MM.1S (cell line): ENCODE measurements at regions not wholly inside any gene's neighbourhood (a gene's known extent, or its start where the extent isn't known, plus 50 kb on each side); places are given as distances from the start of the nearest gene placed in this dataset.

Experiments used
- DNase-seq: peaks from one replicate; pipeline ENCODE4 v3.0.0-alpha.2; 2015
- H2AFZ ChIP-seq: fragments of 300-600 bp; sonication (generic); 2 replicates; pipeline ENCODE4 v1.6.0; 2016; ENCODE audit warnings: antibody characterized with exemption, low read length
- H3F3A ChIP-seq: fragments of 300-600 bp; sonication (generic); 2 replicates; pipeline ENCODE4 v1.6.1; 2016; ENCODE audit warnings: mild to moderate bottlenecking, antibody characterized with exemption, low read length, moderate library complexity, mixed read lengths; ENCODE audit not compliant: insufficient read depth
- H3K27ac ChIP-seq: fragments of 300-600 bp; sonication (generic); 2 replicates; pipeline ENCODE4 v1.5.1; 2016; ENCODE audit warnings: mild to moderate bottlenecking, low read length
- H3K27me3 ChIP-seq: fragments of 300-600 bp; sonication (generic); replicated peaks from 2 replicates; pipeline ENCODE4 v1.6.0; 2016; ENCODE audit warnings: low read length; ENCODE audit not compliant: insufficient read depth
- H3K36me3 ChIP-seq: fragments of 300-600 bp; sonication (generic); replicated peaks from 2 replicates; pipeline ENCODE4 v1.6.1; 2016; ENCODE audit warnings: mild to moderate bottlenecking, low read length, mixed read lengths; ENCODE audit not compliant: insufficient read depth
- H3K4me1 ChIP-seq: fragments of 300-600 bp; sonication (generic); 2 replicates; pipeline ENCODE4 v1.6.1; 2016; ENCODE audit warnings: low read length, mixed read lengths
- H3K4me2 ChIP-seq: fragments of 300-600 bp; sonication (generic); 2 replicates; pipeline ENCODE4 v1.6.0; 2016; ENCODE audit warnings: low read depth, low read length
- H3K4me3 ChIP-seq: fragments of 300-600 bp; sonication (generic); 2 replicates; pipeline ENCODE4 v1.5.1; 2016; ENCODE audit warnings: low read length, mixed read lengths
- H3K79me2 ChIP-seq: fragments of 300-600 bp; sonication (generic); 2 replicates; pipeline ENCODE4 v1.6.1; 2016; ENCODE audit warnings: mixed run types, low read length, mixed read lengths
- H3K9ac ChIP-seq: fragments of 300-600 bp; sonication (generic); 2 replicates; pipeline ENCODE4 v1.6.1; 2016; ENCODE audit warnings: low read length, mixed read lengths
- H3K9me2 ChIP-seq: fragments of 300-600 bp; sonication (generic); replicated peaks from 2 replicates; pipeline ENCODE4 v1.6.1; 2016; ENCODE audit warnings: mild to moderate bottlenecking, low read length, mixed read lengths; ENCODE audit not compliant: insufficient read depth
- H3K9me3 ChIP-seq: fragments of 300-600 bp; sonication (generic); replicated peaks from 2 replicates; pipeline ENCODE4 v1.6.1; 2016; ENCODE audit warnings: mild to moderate bottlenecking, low read length, mixed read lengths; ENCODE audit not compliant: insufficient read depth
- H4K20me1 ChIP-seq: fragments of 300-600 bp; sonication (generic); 2 replicates; pipeline ENCODE4 v1.6.1; 2016; ENCODE audit warnings: mild to moderate bottlenecking, low read length, moderate library complexity, mixed read lengths; ENCODE audit not compliant: insufficient read depth
- CTCF ChIP-seq: fragments of 300-600 bp; sonication (generic); IDR thresholded peaks from 2 replicates; pipeline ENCODE4 v1.5.1; 2016; ENCODE audit warnings: antibody characterized with exemption, low read length, mixed read lengths
- EZH2 ChIP-seq: fragments of 300-600 bp; sonication (generic); optimal IDR thresholded peaks from 2 replicates; pipeline ENCODE3; 2017; ENCODE audit warnings: low read depth, mild to moderate bottlenecking, antibody characterized with exemption, low read length, mixed read lengths
- EZH2phosphoT487 ChIP-seq: fragments of 300-600 bp; sonication (generic); IDR thresholded peaks from 2 replicates; pipeline ENCODE4 v1.6.1; 2018; ENCODE audit warnings: antibody characterized with exemption, low read length

GRCh38 chr4:186927624-186928023 is 204.0 kb upstream of the FAT1 start:
- Histone ChIP-seq H3K4me2 (no peak overlapping the region), H3K4me1 (no peaks in the 10 kb centered on the region), H3K9me2 (no peaks in the 10 kb centered on the region), H3K27ac (no peak overlapping the region), H3F3A (no peaks in the 10 kb centered on the region), H2AFZ (no peak overlapping the region), H3K36me3 (no peaks in the 10 kb centered on the region), H3K4me3 (no peak overlapping the region), H3K9me3 (no peaks in the 10 kb centered on the region), H4K20me1 (no peaks in the 10 kb centered on the region), H3K27me3 (no peaks in the 10 kb centered on the region), H3K79me2 (no peaks in the 10 kb centered on the region), H3K9ac (no peak overlapping the region)
- TF ChIP-seq EZH2phosphoT487 (no peak), EZH2 (no peak)
- no peak for DNase-seq

DNA sequence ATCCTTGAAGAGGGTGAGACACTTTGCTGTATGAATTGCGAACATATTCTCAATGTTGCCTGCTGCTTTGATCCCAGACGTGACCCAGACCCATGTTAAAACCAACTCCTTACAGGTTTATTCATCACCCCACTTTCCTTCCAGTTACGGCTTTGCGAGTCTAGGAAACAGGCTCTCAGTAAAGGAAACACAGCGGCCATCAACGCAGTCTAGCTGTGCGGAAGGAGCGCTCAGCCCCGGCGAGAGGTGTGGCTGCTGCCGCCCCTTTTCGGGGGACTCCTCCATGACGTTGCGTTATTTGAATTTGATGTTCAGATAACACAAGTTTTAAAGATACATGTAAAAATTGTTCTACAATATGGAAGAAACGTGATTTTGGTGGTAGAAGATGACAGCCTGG is 206.4 kb upstream of the FAT1 start:
- no peaks in the 10 kb centered on the region for H3K9me3 ChIP-seq
- H3K27ac ChIP-seq = no peak overlapping the region
- no peaks in the 10 kb centered on the region for H3K36me3 ChIP-seq
- no peak for TF ChIP-seq CTCF
- no peak for TF ChIP-seq EZH2
- no peak for TF ChIP-seq EZH2phosphoT487
- peaks cover 5% of the 10 kb centered on the region for H3K4me1 ChIP-seq
- H3K4me2 ChIP-seq = no peak overlapping the region
- no peaks in the 10 kb centered on the region for H3K79me2 ChIP-seq
- no peaks in the 10 kb centered on the region for H4K20me1 ChIP-seq
- H3K9ac ChIP-seq = no peak overlapping the region
- no peak for DNase-seq
- H3K27me3 ChIP-seq = no peaks in the 10 kb centered on the region
- H2AFZ ChIP-seq = no peak overlapping the region
- H3F3A ChIP-seq = no peaks in the 10 kb centered on the region
- no peaks in the 10 kb centered on the region for H3K9me2 ChIP-seq
- H3K4me3 ChIP-seq = no peak overlapping the region

DNA sequence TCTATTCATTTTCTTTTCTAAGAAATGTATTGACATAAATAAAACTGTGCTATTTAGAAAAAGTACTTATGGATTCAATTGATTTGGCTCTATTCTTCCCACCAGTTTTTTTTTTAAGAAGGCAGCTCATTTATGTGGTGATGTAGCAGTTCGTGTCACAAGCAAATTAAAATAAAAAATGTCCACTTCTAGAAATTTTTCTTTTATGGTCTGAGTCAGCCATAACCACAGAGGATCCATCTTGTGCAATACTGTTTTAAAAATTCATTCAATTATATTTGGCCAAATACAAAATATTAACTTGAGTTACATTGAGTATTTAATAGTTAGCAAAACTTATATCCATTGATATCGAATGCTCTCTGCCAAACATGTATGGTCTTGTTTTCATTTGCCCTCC is 207.9 kb upstream of the FAT1 start:
- Histone ChIP-seq H3K9me3 (no peaks in the 10 kb centered on the region), H3K9me2 (no peaks in the 10 kb centered on the region), H3F3A (no peaks in the 10 kb centered on the region), H4K20me1 (no peaks in the 10 kb centered on the region), H3K79me2 (no peaks in the 10 kb centered on the region), H3K27ac (no peak overlapping the region), H2AFZ (no peak overlapping the region), H3K4me3 (no peak overlapping the region), H3K36me3 (no peaks in the 10 kb centered on the region), H3K27me3 (no peaks in the 10 kb centered on the region), H3K9ac (no peak overlapping the region), H3K4me1 (peaks cover 9% of the 10 kb centered on the region), H3K4me2 (no peak overlapping the region)
- no peak for TF ChIP-seq EZH2
- no peak for TF ChIP-seq CTCF
- no peak for TF ChIP-seq EZH2phosphoT487
- DNase-seq = no peak

DNA sequence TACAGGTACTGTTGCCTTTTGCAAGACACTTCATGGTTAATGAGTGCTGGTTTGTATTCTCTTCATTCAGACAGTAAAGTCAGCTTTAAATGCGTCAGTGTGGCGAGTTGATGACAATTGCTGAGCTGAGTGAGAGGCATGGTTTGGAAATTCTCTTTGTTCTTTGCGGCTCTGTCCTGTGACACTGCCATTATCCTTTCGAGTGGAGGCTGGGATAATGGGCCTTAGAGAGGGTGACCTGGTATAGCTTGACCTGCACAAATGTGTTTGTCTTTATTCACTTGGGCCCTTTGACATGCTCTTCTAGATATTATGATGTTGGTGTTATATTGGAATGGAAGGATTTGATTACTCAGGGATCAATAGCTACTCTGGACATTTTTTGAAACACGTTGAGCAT is 208.5 kb upstream of the FAT1 start:
- H3K9me2 ChIP-seq = no peaks in the 10 kb centered on the region
- no peaks in the 10 kb centered on the region for H3K9me3 ChIP-seq
- H2AFZ ChIP-seq = no peak overlapping the region
- H3F3A ChIP-seq = no peaks in the 10 kb centered on the region
- H3K36me3 ChIP-seq = no peaks in the 10 kb centered on the region
- no peaks in the 10 kb centered on the region for H3K79me2 ChIP-seq
- no peak overlapping the region for H3K4me2 ChIP-seq
- no peaks in the 10 kb centered on the region for H3K27me3 ChIP-seq
- H3K4me1 ChIP-seq = peaks cover 9% of the 10 kb centered on the region
- no peak overlapping the region for H3K4me3 ChIP-seq
- no peaks in the 10 kb centered on the region for H4K20me1 ChIP-seq
- TF ChIP-seq EZH2 (no peak), EZH2phosphoT487 (no peak), CTCF (no peak)
- no peak for DNase-seq
- H3K9ac ChIP-seq = no peak overlapping the region
- no peak overlapping the region for H3K27ac ChIP-seq
